Epithelial cell of proximal tubule (primary cell): ENCODE measurements at regions not wholly inside any gene's neighbourhood (a gene's known extent, or its start where the extent isn't known, plus 50 kb on each side); places are given as distances from the start of the nearest gene placed in this dataset.

Experiments used
- DNase-seq: peaks from one replicate; pipeline ENCODE4 v3.0.0-alpha.2; 2011; ENCODE audit warnings: low read depth
- H3K4me3 ChIP-seq: 2 replicates; pipeline ENCODE4 v1.5.1; 2011; ENCODE audit warnings: low read depth, mild to moderate bottlenecking, low read length
- TF ChIP-seq, protein P1 (sequence below): conservative IDR thresholded peaks from 2 replicates; pipeline ENCODE4 v1.5.1; 2012; ENCODE audit warnings: low read depth, mild to moderate bottlenecking, low read length

DNA sequence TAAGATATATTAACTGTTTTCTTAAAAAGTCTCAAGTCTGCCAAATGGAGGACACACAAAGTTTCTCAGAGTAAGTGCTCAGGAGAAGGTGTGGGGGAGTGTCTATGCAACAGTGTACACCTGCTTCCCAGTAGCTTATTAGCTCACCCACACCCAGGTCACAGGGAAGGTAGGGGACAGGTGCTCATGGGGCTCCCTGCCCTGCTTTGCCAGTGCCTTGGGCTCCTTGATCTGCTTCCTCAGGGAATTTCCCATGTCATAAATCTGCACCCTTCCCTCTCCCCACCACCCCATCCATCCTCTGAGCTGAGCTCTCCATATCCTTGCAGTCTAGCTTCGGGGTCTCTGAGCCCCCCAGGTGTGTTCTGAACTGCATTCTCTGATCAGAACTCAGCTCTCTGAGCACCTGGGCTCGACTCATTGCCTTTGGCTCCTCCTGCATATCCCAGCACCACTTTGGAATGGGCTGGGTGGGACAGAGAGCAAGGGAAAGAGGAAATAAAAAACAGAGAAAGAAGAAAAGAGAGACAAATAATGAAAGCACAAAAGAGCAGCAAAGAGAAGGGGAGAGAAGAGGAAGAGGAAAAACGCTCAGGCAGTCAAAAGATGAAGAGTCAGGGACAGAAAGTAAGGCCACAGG, 87.0 kb upstream of the ATP1B1 start:
- no peak overlapping the region for H3K4me3 ChIP-seq
- DNase-seq = no peak
- TF ChIP-seq, protein P1, sequence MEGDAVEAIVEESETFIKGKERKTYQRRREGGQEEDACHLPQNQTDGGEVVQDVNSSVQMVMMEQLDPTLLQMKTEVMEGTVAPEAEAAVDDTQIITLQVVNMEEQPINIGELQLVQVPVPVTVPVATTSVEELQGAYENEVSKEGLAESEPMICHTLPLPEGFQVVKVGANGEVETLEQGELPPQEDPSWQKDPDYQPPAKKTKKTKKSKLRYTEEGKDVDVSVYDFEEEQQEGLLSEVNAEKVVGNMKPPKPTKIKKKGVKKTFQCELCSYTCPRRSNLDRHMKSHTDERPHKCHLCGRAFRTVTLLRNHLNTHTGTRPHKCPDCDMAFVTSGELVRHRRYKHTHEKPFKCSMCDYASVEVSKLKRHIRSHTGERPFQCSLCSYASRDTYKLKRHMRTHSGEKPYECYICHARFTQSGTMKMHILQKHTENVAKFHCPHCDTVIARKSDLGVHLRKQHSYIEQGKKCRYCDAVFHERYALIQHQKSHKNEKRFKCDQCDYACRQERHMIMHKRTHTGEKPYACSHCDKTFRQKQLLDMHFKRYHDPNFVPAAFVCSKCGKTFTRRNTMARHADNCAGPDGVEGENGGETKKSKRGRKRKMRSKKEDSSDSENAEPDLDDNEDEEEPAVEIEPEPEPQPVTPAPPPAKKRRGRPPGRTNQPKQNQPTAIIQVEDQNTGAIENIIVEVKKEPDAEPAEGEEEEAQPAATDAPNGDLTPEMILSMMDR = no peak

DNA sequence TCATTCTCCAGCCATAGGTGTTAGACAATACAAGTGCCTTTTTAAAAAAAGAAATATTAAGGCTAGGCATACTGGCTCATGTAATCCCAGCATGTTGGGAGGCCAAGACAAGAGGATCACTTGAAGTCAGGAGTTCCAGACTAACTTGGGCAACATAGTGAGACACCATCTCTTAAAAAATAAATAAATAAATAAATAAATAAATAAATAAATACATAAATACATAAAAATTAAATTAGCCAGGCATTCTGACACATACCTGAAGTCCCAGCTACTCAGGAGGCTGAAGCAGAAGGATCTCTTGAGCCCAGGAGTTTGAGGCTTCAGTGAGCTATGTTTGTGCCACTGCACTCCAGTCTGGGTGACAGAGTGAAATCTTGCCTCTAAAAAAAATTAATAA, 85.8 kb upstream of the ATP1B1 start:
- DNase-seq = no peak
- TF ChIP-seq, protein P1 = no peak
- H3K4me3 ChIP-seq = no peak overlapping the region

DNA sequence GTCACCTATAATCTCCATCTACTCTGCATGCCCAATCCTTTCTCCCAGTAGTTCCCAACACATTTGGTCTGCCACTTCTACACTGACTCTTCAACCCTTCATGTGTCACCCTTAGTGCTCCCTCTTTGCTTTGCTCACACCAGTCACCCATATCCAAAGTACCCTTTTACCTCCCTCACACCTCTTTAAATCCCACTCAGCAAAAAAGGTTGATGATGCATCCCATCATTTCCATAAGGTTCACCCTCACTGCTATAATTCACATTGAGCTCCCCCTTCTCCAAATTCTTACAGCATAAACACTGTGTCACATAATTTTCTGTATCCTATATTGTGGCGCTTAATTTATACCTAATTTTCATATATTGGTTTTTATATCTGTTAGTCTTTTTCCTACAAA, 83.8 kb upstream of the ATP1B1 start:
- TF ChIP-seq, protein P1 = no peak
- no peak for DNase-seq
- H3K4me3 ChIP-seq = no peak overlapping the region

DNA sequence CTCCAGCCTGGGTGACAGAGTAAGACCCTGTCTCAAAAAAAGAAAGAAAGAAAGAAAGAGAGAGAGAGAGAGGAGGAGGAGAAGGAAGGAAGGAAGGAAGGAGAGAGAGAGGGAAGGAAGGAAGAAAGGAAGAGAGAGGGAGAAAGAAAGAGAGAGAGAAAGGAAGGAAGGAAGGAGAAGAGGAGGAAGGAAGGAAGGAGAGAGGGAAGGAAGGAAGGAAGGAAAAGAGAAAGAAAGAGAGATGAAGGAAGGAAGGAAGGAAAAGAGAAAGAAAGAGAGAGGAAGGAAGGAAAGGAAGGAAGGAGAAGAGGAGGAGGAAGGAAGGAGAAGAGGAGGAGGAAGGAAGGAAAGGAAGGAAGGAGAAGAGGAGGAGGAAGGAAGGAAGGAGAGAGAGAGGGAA, 82.2 kb upstream of the ATP1B1 start:
- DNase-seq = no peak
- TF ChIP-seq, protein P1 = no peak
- no peak overlapping the region for H3K4me3 ChIP-seq

DNA sequence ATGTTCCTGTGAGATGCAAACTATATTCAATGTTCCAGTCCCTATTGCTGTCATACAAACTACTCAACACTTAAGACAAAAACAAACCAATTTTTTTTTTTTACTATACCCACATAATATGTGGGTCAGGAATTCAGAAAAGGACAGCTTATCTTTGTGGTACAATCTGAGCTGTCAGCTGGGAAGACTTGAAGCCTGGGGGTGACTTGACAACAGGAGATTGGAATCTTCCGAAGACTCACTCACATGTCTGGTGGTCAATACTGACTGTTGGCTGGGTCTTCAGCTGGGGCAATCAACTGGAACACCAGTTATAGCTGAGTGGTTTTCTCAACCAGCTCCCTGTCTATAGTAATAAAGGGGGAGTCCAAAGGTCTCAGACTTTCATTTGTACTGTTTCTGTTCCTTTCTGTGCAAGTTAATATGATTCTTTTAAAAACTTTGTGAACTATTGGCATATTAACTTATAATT, 81.7 kb upstream of the ATP1B1 start:
- TF ChIP-seq, protein P1 = no peak
- H3K4me3 ChIP-seq = no peak overlapping the region
- peak; percentile 97 for DNase-seq

DNA sequence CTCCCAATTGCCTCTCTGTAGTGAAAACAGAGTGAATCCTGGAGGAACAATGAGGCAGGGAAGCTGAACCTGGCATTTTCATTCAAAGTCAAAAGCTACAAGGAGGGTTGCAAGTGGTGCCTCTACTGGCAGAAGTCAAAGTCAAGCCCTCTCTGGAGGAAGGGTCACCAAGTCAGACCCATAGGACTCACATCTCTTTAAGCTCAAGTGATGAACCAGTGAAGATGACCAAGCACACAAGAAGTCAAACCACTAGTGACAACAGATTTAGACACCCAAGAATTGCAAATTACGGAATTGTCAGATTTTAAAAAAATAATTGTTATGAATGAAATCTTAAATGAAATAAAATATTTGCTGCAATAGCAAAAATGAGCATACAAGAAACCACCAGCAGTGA, 81.1 kb upstream of the ATP1B1 start:
- TF ChIP-seq, protein P1 = peak; percentile 16
- DNase-seq = no peak
- H3K4me3 ChIP-seq = no peak overlapping the region
